GM23248 (cell line): ENCODE measurements at regions not wholly inside any gene's neighbourhood (a gene's known extent, or its start where the extent isn't known, plus 50 kb on each side); places are given as distances from the start of the nearest gene placed in this dataset.
A peak's percentile ranks its signal among the peaks of the same experiment; 100 is the strongest.
"Not testable (repeated sequence)": the region's sequence is repeated elsewhere in the genome, so short reads cannot be mapped to it uniquely, and the experiment has no call there.

Experiments used
- DNase-seq: peaks from one replicate; pipeline ENCODE4 v3.0.0-alpha.2; 2015
- H2AFZ ChIP-seq: fragments of 200-600 bp; sonication (generic); 2 replicates; pipeline ENCODE4 v1.6.1; 2016; ENCODE audit warnings: antibody characterized with exemption
- H3F3A ChIP-seq: fragments of 200-600 bp; sonication (generic); 2 replicates; pipeline ENCODE4 v1.6.1; 2016; ENCODE audit warnings: mild to moderate bottlenecking, antibody characterized with exemption, mixed run types; ENCODE audit not compliant: insufficient read depth
- H3K27ac ChIP-seq: fragments of 200-600 bp; sonication (generic); 2 replicates; pipeline ENCODE4 v1.5.1; 2016; ENCODE audit warnings: mild to moderate bottlenecking
- H3K27me3 ChIP-seq: fragments of 200-600 bp; sonication (generic); replicated peaks from 2 replicates; pipeline ENCODE4 v1.6.1; 2016; ENCODE audit warnings: mild to moderate bottlenecking; ENCODE audit not compliant: insufficient read depth
- H3K36me3 ChIP-seq: fragments of 200-600 bp; sonication (generic); 2 replicates; pipeline ENCODE4 v1.6.1; 2016; ENCODE audit warnings: low read depth, mild to moderate bottlenecking
- H3K4me1 ChIP-seq: fragments of 200-600 bp; sonication (generic); 2 replicates; pipeline ENCODE4 v1.6.1; 2016; ENCODE audit warnings: mild to moderate bottlenecking; ENCODE audit not compliant: insufficient read depth
- H3K4me2 ChIP-seq: fragments of 200-600 bp; sonication (generic); one replicate; pipeline ENCODE4 v1.6.1; 2016; ENCODE audit warnings: mild to moderate bottlenecking; ENCODE audit not compliant: unreplicated experiment
- H3K4me3 ChIP-seq: fragments of 200-600 bp; sonication (generic); 2 replicates; pipeline ENCODE4 v1.5.1; 2016; ENCODE audit warnings: mild to moderate bottlenecking
- H3K79me2 ChIP-seq: fragments of 200-600 bp; sonication (generic); 2 replicates; pipeline ENCODE4 v1.6.1; 2016; ENCODE audit warnings: mild to moderate bottlenecking; ENCODE audit not compliant: insufficient read depth
- H3K9ac ChIP-seq: fragments of 200-600 bp; sonication (generic); 2 replicates; pipeline ENCODE4 v1.6.1; 2016; ENCODE audit warnings: mild to moderate bottlenecking
- H3K9me2 ChIP-seq: fragments of 200-600 bp; sonication (generic); 2 replicates; pipeline ENCODE4 v1.6.1; 2016; ENCODE audit warnings: mixed run types, mild to moderate bottlenecking, moderate library complexity; ENCODE audit not compliant: insufficient read depth
- H3K9me3 ChIP-seq: fragments of 200-600 bp; sonication (generic); one replicate; pipeline ENCODE4 v1.6.1; 2017; ENCODE audit warnings: low read depth
- H4K20me1 ChIP-seq: fragments of 200-600 bp; sonication (generic); 2 replicates; pipeline ENCODE4 v1.6.0; 2016; ENCODE audit not compliant: insufficient read depth
- EZH2 ChIP-seq: fragments of 200-600 bp; sonication (generic); IDR thresholded peaks from 2 replicates; pipeline ENCODE4 v1.6.1; 2018; ENCODE audit warnings: antibody characterized with exemption, mild to moderate bottlenecking; ENCODE audit not compliant: insufficient read depth, poor library complexity, severe bottlenecking
- EZH2phosphoT487 ChIP-seq: fragments of 200-600 bp; sonication (generic); IDR thresholded peaks from 2 replicates; pipeline ENCODE4 v1.6.1; 2018; ENCODE audit warnings: antibody characterized with exemption, moderate library complexity, mild to moderate bottlenecking, low read depth; ENCODE audit not compliant: insufficient read depth
- WGBS, 2 experiments: methylation state at CpG; one replicate each; pipeline ENCODE4 v1.1.6; 2015 to 2017; ENCODE audit warnings: low lambda C conversion rate in 2 of 2, low coverage in 1 of 2; ENCODE audit errors: missing lambda C conversion rate in 2 of 2; 5-methylcytosine and 5-hydroxymethylcytosine counted together
- in situ Hi-C: fragments of 300-500 bp; cut with MboI; formaldehyde crosslinking; loops from 2 replicates; pipeline ENCODE4 v1.15.0; 2020

DNA sequence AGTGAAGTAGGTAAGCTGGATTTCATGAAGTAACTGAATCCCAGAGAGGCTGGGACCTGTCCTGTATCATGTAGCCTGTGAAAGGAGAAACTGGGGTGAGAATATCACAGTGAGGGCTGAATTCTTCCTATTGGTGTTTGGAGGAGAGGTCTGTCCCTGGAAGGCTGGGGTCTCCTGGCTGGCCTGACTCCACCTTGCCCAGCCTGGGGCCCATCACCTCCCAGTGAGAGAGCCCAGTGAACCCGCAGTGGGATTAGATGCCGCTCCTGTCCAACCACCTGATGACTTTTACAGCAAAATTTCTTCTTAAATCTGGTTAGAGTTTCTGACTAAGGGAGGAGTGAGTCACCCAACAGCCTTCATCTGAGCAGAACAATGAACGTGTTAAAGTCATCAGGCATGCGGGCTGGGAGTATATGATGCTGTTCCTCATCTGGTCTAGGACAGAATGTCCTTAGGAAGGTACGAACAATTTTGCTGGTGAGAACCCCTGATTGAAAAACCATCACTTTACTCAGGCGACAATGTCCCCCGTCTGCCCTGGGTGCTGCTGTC is 152.9 kb downstream of the LPIN1 start:
- no peak overlapping the region for H3K9ac ChIP-seq
- DNase-seq, result peak; percentile 80
- WGBS, 2 experiments, result 25 to 28% methylated on average over 7 of the region's 7 CpGs
- no peak for TF ChIP-seq EZH2phosphoT487
- TF ChIP-seq EZH2, result no peak
- H3K9me3 ChIP-seq, result no peaks in the 10 kb centered on the region
- H3K79me2 ChIP-seq, result no peaks in the 10 kb centered on the region
- no peaks in the 10 kb centered on the region for H3K9me2 ChIP-seq
- H4K20me1 ChIP-seq, result no peaks in the 10 kb centered on the region
- H3F3A ChIP-seq, result peaks cover 4% of the 10 kb centered on the region; the same call in 1 of the 2 replicates
- peaks cover 7% of the 10 kb centered on the region; the same call in 1 of the 2 replicates for H3K27me3 ChIP-seq
- H3K4me3 ChIP-seq, result no peak overlapping the region
- no peaks in the 10 kb centered on the region for H3K36me3 ChIP-seq
- no peak overlapping the region for H3K4me2 ChIP-seq
- in situ Hi-C loops, result no loop called here
- no peak overlapping the region for H2AFZ ChIP-seq
- no peaks in the 10 kb centered on the region for H3K4me1 ChIP-seq
- no peak overlapping the region for H3K27ac ChIP-seq

GRCh38 chr2:11900891-11901290 is 154.5 kb downstream of the LPIN1 start:
- H3K9me2 ChIP-seq, H3K79me2 ChIP-seq, H3K4me3 ChIP-seq, H3K36me3 ChIP-seq, H3F3A ChIP-seq, H2AFZ ChIP-seq, H3K4me1 ChIP-seq, H3K9ac ChIP-seq, in situ Hi-C loops, H3K4me2 ChIP-seq, H3K27ac ChIP-seq, H3K9me3 ChIP-seq, DNase-seq, H4K20me1 ChIP-seq: not testable (repeated sequence)
- peaks cover 10% of the 10 kb centered on the region; the same call in 1 of the 2 replicates for H3K27me3 ChIP-seq
- 61 to 66% methylated on average over 4 of the region's 4 CpGs for WGBS, 2 experiments

DNA sequence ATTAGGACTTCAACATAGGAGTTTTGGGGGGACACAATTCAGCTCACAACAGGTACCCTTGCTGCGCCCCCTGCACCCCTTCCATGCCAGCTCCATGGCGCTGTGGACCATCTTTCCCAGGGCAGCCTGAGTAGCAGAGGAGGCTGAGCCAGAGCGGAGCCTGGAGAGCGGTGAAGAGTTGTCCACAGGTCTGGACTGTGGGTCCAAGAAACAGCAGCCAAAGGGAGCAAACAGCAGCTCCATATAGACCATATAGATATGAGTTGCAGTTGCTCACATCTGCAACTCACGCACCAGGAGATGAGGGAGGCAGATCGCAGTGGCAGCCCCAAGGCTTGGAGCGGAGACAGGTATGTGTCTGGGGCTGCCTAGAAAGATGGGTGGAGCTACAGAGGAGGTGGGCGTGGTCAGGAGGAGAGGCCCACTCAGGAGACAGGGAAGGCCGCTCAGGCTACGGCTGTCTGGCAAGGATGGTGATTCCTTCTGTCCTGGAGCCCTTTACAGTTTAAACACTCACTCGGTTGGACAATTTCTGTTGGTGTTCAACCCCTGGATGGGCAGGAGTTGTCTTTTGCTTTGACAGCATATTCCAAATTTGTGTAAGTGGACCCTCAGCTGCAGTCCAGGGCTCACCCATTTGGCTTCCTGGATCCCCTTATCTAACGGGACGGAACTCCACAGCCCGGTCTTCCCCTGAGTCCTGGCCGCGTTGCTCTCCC is 155.1 kb downstream of the LPIN1 start:
- WGBS, 2 experiments, result 85 to 88% methylated on average over 16 of the region's 16 CpGs
- TF ChIP-seq EZH2phosphoT487 (no peak), EZH2 (no peak)
- H2AFZ ChIP-seq, result no peak overlapping the region
- in situ Hi-C loops, result no loop called here
- H3K9ac ChIP-seq, result no peak overlapping the region
- H3K4me1 ChIP-seq, result no peaks in the 10 kb centered on the region
- no peak overlapping the region for H3K4me3 ChIP-seq
- no peaks in the 10 kb centered on the region for H3K36me3 ChIP-seq
- no peak overlapping the region for H3K4me2 ChIP-seq
- H3K27me3 ChIP-seq, result peaks cover 10% of the 10 kb centered on the region; the same call in 1 of the 2 replicates
- no peak for DNase-seq
- H3K79me2 ChIP-seq, result no peaks in the 10 kb centered on the region
- H3K9me2 ChIP-seq, result no peaks in the 10 kb centered on the region
- no peaks in the 10 kb centered on the region for H4K20me1 ChIP-seq
- H3K9me3 ChIP-seq, result no peaks in the 10 kb centered on the region
- peaks cover 4% of the 10 kb centered on the region; the same call in 1 of the 2 replicates for H3F3A ChIP-seq
- no peak overlapping the region for H3K27ac ChIP-seq

- no peaks in the 10 kb centered on the region for H4K20me1 ChIP-seq
- WGBS, 2 experiments, result 50 to 59% methylated on average over 4 of the region's 4 CpGs
Measured at GRCh38 chr2:11903085-11903606, 156.7 kb downstream of the LPIN1 start.

More at GRCh38 chr2:11903085-11903606, 156.7 kb downstream of the LPIN1 start:
- no peak overlapping the region for H3K4me3 ChIP-seq
- in situ Hi-C loops, result no loop called here
- no peaks in the 10 kb centered on the region for H3K36me3 ChIP-seq
- no peaks in the 10 kb centered on the region for H3K79me2 ChIP-seq
- no peak for DNase-seq
- TF ChIP-seq EZH2phosphoT487 (no peak), EZH2 (no peak)
- H3K9me2 ChIP-seq, result no peaks in the 10 kb centered on the region
- no peaks in the 10 kb centered on the region for H3K9me3 ChIP-seq
- no peak overlapping the region for H3K27ac ChIP-seq
- H2AFZ ChIP-seq, result no peak overlapping the region
- 0 out of 2 replicates have a peak, but pooled peaks cover 4% of the 10 kb centered on the region for H3K27me3 ChIP-seq
- peaks cover 4% of the 10 kb centered on the region; the same call in 1 of the 2 replicates for H3F3A ChIP-seq
- H3K4me2 ChIP-seq, result no peak overlapping the region
- no peaks in the 10 kb centered on the region for H3K4me1 ChIP-seq
- H3K9ac ChIP-seq, result no peak overlapping the region
